ENCODE measurements at regions not wholly inside any gene's neighbourhood (a gene's known extent, or its start where the extent isn't known, plus 50 kb on each side); places are given as distances from the start of the nearest gene placed in this dataset.

DNA sequence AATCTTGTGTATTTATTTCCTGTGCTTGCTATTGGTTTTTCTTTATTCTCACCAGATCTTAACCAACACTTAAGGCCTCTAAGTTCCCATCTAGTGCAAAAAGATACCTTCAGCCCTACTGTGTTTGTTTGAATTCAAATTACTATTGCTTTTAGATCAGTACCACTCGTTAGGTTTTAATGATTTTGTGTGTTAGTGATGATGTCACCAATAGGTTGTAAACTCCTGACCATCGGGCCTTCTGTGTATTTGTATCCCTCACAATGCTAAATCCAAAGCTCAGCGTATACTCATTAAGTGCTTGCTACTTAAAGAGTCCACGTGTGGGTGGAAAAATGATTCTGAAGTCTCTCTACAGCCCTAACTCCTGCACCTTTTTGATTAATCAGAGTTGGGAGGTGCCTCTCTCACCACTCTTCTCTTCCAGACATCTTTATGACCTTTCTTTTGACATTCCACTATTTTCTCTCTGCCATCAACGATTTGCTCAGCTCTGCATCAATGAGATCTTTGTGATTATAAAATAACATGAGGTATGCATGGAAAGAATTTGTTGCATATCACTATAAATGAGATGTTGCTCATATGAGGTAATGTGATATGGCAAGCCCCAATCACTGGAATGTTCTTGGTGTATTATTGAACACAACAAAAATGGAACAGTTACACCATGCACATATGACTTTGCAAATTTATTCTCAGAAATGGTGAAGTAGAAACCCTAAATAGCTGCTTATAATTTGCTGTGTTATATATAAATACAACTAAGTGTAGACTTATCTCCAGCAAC lies 55.1 kb upstream of the LAMA2 start:
- DNase-seq (ENCODE audit: low read depth) = no peak

DNA sequence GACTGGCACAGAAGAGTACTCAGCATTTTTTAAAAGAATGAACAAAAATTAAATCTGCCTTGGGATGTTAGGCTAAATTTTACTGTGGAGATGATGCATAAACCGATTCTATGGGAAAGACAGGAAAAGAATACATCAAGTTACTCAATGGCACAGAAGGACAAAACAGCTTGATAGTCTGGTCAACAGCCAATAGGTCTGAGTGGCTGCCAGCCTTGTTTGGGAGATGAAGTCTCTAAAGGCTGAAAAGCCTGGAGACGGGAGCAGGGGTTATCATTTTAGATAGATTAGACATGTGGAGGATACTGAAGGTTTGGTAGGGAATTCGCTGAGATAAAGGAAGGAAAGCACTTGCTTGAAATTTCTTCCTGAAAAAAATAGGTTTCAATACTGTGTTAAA lies 56.3 kb upstream of the LAMA2 start:
- DNase-seq (ENCODE audit: low read depth) = no peak

DNA sequence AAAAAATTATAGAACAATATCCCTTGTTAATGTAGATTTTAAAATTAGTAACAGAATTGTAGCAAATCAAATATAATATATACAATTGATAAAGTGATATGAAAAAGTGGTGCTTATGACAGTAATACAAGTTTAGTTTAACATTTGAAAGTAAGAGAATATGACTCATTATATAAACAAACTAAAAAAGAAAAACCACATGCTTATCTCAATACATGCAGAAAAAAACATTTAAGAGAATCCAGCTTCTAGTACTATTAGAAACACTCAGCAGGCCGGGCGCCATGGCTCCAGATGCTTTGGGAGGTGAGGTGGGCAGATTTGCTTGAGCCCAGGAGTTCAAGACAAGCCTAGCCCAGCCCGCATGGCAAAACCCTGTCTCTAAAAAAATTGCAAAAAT lies 60.7 kb upstream of the LAMA2 start:
- no peak for DNase-seq (ENCODE audit: low read depth)

DNA sequence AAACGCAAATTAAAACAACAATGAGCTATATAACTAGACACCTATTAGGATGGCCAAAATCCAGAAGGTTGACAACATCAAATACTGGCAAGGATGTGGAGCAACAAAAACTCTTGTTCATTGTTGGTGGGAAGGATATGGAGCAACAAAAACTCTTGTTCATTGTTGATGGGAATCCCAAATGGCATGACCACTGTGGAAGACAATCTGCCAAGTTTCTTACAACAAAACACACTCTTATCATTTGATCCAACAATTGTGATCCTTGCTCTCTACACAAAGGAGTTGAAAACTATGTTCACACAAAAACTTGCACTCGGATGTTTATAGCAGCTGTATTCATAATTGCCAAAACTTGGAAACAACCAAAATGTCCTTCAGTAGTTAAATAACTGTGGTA lies 61.8 kb upstream of the LAMA2 start:
- no peak for DNase-seq (ENCODE audit: low read depth)

DNA sequence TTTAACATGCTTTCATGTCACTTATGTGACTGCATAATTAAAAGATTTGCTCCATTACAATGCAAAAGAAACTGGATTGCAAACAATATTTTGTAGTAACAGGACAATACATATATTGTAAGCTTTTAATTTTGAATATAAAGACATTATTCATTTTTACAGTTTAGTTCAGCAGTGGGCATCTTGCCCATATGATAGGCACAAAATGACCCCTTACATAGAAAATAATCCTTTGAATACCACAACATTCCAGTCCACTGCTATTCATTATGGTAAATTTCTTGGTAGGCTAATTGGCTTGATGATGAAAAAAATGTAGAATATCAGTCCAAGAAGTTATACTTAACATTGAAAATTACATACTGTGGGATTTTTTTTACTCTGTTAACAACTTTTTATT lies 74.1 kb upstream of the LAMA2 start:
- DNase-seq (ENCODE audit: low read depth) = no peak

DNA sequence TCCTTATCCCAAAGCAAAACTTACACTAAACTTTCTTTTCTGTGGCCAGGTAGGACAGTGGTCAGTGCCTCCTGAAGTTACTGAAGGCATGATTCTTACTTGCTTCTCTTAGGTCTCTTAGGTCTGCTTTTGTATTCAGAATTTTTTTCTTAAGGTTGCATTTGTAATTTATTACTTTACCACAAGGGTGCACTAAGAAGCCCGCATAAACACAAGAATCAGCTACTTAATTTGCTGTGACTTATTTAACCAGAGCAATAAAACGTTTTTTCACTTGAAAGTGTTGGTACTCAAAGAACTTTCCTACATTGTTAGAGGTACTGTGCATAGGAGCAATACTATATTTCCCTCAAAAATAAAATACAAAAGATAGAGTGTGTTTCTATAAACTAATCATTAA lies 75.4 kb upstream of the LAMA2 start:
- peak; percentile 64 for DNase-seq (ENCODE audit: low read depth)

DNA sequence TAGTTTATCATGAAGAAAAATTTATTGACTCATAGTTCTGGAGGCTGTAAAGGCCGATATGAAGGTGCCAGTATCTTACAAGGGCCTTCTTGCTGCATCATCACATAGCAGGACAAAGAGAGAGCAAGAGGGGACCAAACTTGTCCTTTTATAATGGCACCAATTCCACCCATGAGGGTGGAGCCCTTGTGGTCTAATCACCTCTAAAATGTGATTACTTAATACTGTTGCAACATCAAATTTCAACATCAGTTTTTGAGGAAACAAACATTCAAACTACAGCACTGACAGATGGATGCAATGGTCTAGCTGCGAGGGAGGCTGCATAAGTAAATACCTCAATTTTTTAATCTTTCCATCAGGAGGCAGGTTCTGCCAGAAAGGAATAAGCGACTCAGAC lies 76.7 kb upstream of the LAMA2 start:
- DNase-seq (ENCODE audit: low read depth) = no peak

DNA sequence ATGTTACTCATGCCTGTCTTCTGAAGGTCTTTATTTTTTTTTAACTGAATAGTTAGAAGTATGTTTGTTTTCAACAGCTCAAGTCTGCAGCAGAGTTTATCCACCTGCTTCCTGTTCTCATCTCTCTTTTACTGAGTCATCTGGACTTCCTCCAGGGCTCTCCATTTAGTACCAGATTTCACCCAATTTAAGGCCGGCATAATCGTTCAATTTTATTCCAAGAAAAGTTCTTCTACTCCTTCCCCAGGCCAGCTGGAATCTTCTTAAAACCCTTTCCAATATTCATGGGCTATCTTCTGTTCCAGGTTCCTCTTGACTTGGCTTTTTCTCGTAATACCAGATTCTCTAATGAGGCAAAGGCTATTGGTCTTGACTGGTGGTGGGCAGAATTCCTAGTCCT lies 79.0 kb upstream of the LAMA2 start:
- DNase-seq (ENCODE audit: low read depth) = peak; percentile 63

DNA sequence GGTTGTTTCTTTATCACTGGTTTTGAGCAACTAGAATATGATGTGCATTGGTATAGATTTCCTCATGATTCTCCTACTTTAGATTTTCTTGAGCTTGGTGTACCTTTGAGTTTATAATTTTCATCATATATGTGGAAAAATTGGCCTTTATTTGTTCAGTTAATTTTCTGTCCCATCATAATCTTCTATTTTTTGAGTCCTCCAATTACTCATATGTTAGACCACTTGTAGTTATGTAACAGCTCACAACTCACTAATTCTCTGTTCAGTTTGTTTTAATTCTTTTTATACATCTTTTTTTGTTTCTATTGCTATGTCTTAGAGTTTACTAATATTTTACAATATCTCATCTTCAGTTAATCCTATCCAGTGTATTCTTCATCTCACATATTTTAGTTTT lies 81.3 kb upstream of the LAMA2 start:
- no peak for DNase-seq (ENCODE audit: low read depth)

DNA sequence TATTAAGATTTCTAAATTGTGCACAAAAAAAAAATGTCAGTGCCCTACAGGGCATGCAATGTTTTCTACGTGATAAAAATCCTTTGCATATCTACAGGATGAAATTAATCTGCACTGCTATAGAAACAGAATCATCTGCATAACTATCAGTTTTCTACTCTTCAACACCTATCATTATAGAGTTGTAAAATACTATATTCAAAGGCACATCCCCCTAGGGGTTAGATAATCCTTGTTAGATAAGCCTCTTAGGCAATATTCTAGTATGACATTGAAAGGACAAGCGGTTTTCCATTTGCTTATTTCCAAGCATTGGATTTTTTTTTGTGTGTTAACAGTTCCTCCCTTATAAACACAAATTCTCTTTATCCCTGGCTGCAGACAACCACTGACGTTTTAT lies 98.7 kb upstream of the LAMA2 start:
- no peak for DNase-seq (ENCODE audit: low read depth)

DNA sequence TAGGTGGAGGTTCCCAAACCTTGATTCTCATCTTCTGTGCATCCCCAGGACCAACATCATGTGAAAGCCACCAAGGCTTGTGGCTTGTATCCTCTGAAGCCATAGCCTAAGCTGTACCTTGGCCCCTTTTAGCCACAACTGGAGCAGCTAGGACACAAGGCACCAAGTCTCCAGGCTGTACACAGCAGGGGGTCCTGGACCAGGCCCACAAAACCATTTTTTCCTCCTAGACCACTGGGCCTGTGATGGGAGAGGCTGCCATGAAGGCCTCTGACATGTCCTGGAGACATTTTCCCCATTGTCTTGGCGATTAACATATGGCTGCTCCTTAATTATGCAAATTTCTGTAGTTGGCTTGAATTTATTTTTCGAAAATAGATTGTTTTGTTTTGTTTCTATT lies 114.8 kb upstream of the LAMA2 start:
- DNase-seq (ENCODE audit: low read depth) = no peak

DNA sequence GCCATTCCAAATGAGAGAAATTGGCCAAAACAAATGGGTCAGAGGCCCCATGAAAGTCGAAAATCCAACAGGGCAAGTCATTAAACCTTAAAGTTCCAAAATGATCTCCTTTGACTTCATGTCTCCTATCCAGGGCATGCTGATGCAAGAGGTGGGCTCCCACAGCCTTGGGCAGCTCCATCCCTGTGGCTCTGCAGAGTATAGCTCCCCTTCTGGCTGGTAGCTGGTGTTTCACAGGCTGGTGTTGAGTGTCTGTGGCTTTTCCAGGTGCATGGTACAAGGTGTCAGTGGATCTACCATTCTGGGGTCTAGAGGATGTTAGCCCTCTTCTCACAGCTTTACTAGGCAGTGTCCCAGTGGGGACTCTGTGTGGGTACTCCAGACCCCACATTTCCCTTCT lies 115.2 kb upstream of the LAMA2 start:
- DNase-seq (ENCODE audit: low read depth) = no peak

DNA sequence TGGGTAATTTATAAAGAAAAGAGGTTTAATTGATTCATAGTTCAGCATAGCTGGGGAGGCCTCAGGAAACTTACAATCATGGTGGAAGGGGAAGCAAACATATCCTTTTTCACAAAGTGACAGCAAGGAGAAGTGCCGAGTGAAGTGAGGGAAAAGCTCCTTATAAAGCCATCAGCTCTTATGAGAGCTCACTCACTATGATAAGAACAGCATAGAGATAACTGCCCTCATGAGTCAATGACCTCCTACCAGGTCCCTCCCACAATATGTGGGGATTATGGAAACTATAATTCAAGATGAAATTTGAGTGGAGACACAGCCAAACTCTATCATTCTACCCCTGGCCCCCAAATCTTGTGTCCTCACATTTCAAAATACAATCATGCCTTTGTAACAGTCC lies 115.8 kb upstream of the LAMA2 start:
- DNase-seq (ENCODE audit: low read depth) = no peak

DNA sequence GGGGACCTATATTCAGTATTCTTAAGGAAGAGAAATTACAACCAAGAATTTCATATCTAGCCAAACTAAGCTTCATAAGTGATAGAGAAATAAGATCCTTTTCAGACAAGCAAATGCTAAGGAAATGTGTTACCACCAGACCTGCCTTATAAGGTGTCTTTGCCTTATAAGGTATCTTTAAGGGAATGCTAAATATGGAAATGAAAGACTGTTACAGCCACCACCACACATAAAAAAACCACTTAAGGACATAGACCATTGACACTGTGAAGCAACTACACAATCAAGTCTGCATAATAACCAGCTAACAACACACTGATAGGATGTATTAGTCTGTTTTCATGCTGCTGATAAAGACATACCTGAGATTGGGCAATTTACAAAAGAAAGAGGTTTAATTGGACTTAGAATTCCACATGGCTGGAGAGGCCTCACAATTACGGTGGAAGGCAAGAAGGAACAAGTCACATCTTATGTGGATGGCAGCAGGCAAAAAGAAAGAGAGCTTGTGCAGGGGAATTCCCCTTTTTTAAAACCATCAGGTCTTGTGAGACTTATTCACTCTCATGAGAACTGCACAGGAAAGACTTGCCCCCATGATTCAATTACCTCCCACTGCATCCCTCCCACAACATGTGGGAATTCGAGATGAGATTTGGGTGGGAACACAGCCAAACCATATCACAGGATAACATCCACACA lies 119.2 kb upstream of the LAMA2 start:
- DNase-seq (ENCODE audit: low read depth) = no peak

DNA sequence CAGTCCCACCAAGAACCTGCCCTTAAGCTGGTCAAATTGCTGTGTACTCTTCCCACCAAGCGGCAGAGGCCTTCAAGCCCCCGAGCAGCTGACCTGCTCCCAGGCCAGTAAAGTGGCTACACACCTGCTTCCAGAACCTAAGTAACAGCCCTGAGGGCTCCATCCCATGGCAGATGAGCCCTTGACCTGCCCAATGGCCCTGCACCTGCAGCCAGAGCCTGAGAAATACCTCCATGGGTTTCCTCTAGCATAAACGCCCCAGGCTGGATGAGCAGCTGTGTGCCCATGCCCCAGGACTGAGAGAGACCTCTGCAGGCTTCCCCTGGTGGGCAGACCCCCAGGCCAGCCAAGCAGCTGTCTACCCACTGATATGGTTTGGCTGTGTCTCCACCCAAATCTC lies 123.0 kb upstream of the LAMA2 start:
- DNase-seq (ENCODE audit: low read depth) = no peak

DNA sequence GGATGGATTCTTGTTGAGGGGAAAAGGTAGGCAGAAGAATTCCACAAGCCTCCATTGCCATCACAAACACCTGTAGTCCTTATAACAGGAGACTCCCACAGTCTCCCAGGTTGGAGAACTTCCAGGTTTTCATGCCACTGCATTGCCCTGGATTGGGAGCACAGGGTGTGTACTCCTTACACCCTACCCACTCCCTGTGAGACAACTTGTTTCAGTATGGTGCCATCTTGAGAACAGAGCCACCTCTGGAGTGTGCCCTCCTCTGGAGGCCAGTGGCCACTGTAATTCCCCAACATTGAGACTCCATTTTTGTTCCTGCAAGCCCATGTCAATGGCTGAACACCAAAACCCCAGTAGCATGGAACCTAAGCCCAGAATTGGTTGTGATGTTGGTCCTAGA lies 123.5 kb upstream of the LAMA2 start:
- DNase-seq (ENCODE audit: low read depth) = no peak

DNA sequence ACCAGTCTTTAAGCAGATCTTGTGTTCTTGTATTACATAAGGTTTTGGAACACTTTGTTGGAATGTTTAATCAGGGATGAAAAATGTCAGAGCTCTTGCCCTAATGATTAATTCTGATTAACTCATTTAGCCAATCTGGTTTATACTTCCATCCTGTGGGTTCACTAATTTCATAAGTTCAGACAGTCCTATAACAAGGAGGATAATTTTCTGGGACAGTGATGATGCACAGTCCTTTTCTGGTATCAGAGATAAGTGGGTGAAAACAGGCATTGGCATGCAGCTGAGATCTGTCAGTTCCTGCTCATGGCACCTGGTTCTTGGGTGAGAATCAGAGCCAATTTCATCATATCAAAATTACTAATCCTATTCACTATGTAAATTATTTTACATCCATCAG lies 125.0 kb upstream of the LAMA2 start:
- DNase-seq (ENCODE audit: low read depth) = no peak

DNA sequence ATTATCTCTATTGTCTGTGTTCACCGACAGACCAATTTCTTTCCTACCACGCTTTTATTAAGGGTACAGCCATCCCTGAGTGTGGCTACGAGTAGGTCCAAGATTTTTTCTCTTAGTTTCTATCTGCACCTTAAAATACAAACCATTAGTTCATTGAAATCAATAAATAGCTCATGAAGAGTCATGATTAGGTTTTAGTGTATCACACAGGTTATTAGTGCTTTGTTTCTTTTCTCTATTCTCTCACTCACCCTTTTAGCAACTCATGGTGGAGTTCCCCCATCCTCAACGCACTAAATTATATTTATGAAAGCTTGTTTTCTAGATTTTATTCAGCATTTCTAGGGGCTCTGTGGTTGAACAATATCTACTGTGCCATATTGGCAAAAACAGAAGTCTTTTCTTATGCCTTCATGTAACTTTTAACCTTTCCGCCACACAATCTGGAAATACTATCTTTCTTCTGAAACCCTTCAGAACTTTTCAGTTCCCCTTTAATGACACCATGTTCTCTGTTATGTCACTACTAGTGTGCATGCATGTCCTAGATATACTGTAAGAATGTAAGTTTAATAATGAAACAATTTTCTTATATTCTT lies 128.2 kb upstream of the LAMA2 start:
- DNase-seq (ENCODE audit: low read depth) = no peak

DNA sequence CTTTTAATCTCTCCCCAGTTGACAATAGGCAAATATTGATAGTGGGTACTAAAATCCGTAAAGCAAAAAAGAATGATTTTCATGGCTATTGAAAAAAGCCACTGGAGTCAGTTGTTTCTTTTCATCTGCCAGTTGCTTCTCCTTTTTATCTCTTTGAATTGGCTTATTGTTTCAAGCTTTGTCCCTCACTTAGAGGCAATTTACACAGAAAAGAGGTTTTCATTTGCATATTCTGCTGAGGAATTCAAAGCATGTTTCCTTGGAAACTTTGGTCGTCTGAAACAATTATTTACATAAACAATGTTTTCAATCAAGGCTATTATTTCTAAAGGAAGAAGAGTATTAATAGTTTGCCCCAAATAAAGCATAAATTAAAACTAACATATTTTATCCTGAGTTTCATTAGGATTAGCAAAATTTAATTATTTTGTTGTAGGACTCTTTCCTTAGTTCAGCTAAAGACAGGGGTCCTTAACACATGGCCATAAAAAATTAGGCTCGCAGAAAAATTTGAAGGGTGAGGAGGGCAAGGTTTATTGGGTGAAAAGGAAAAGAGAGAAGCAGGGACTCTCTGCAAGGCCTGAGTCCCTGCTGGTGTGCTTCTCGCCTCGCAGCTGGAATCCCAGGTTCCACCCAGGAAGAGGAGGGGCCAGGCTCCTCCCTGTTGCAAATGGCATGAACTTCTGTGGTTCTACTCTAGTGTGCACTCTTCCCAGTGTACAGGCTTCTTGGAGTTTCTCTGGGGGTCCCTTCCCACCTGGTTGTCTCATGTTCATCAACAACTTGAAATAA lies 138.8 kb upstream of the LAMA2 start:
- no peak for DNase-seq (ENCODE audit: low read depth)

DNA sequence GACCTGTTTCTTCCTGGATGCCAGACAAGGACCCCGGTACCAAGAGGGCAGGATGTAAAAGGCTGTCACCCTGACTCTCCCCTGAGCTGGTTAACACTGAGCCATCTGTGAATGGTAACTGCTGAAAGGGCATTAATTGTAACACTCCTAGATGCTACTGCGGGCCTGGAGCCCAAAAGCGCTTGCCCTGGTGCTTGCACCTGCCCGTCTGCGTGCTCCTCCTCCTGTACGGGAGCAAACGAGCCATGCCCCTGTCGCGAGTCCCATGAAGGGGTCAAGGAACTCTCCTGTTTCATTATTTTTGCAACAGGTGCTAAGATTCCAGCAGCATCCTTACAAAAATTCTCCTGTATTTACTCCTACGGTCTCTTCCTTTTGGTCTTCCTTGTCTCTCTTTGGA lies 140.0 kb upstream of the LAMA2 start:
- no peak for DNase-seq (ENCODE audit: low read depth)

DNA sequence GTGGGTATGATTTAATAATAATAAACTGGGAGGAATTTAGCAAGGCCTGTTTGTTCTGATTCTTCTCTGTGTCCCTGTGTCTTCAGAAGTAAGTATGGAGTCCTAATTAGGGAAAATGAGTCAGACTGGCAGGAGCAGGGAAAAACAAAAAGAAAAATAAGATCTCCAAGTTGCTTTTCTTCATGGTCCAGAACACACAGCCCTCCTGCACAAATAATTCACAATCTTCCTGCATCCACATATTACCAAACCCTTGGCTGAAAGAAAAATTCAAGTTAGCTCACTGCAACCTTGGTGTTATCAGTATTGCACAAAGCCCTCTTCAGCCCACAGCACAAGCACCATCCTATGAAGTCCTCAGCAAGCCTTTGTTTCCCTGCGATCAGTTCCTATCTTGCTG lies 142.0 kb upstream of the LAMA2 start:
- DNase-seq (ENCODE audit: low read depth) = no peak

DNA sequence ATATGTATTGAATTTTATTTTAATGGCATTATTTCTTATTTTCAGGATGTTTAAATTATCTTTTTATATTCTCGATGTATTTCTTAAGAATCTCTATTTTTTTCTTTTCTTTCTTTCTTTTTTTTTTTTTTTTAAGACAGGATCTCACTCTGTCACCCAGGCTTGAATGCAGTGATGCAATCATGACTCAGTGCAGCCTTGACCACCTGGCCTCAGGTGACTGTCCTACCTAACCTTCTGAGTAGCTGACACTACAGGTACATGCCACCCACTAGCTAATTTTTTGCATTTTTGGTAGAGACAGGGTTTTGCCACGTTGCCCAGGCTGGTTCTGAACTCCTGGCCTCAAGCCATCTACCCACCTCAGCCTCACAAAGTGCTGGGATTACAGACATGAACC lies 143.8 kb upstream of the LAMA2 start:
- DNase-seq (ENCODE audit: low read depth) = no peak
